Retinal pigment epithelial cell (primary cell): ENCODE measurements at regions not wholly inside any gene's neighbourhood (a gene's known extent, or its start where the extent isn't known, plus 50 kb on each side); places are given as distances from the start of the nearest gene placed in this dataset.

Experiments used
- DNase-seq: peaks from one replicate; pipeline ENCODE4 v3.0.0-alpha.2; 2010; ENCODE audit warnings: low read depth
- H3K4me3 ChIP-seq: 2 replicates; pipeline ENCODE4 v1.5.1; 2011; ENCODE audit warnings: mild to moderate bottlenecking, low read length, control low read depth, moderate library complexity
- CTCF ChIP-seq: conservative IDR thresholded peaks from 2 replicates; pipeline ENCODE4 v1.5.1; 2011; ENCODE audit warnings: low read depth, low read length, control low read depth, inconsistent platforms

- no peak for TF ChIP-seq CTCF
- H3K4me3 ChIP-seq: no peak overlapping the region
- DNase-seq: peak; percentile 35
Observed at GRCh38 chr6:95249175-95249574, 328.2 kb upstream of the MANEA start.

- no peak for DNase-seq
- no peak overlapping the region for H3K4me3 ChIP-seq
- TF ChIP-seq CTCF: no peak
Observed at GRCh38 chr6:95249661-95250060, 327.7 kb upstream of the MANEA start.

- no peak for DNase-seq
- no peak for TF ChIP-seq CTCF
- H3K4me3 ChIP-seq: no peak overlapping the region
Observed at GRCh38 chr6:95263840-95264239, 313.5 kb upstream of the MANEA start.

GRCh38 chr6:95266537-95267258 is 310.6 kb upstream of the MANEA start:
- no peak overlapping the region for H3K4me3 ChIP-seq
- TF ChIP-seq CTCF: no peak
- DNase-seq: no peak

- no peak overlapping the region for H3K4me3 ChIP-seq
- TF ChIP-seq CTCF: no peak
- no peak for DNase-seq
Observed at GRCh38 chr6:95274686-95275235, 302.6 kb upstream of the MANEA start.

- no peak for DNase-seq
- no peak overlapping the region for H3K4me3 ChIP-seq
- no peak for TF ChIP-seq CTCF
Observed at GRCh38 chr6:95279616-95280015, 297.7 kb upstream of the MANEA start.

GRCh38 chr6:95280686-95281273 is 296.6 kb upstream of the MANEA start:
- H3K4me3 ChIP-seq: no peak overlapping the region
- DNase-seq: no peak
- TF ChIP-seq CTCF: peak; percentile 52
